Adrenal gland (tissue), 9 donors: ENCODE measurements at regions not wholly inside any gene's neighbourhood (a gene's known extent, or its start where the extent isn't known, plus 50 kb on each side); places are given as distances from the start of the nearest gene placed in this dataset.

Experiments
- DNase-seq, 7 donors: peaks; one replicate each; pipeline ENCODE4 v3.0.0-alpha.2; 2019 to 2020
- H3K27ac ChIP-seq, 5 donors: fragments of 200-600 bp; sonication (generic) in 4 of 5; 1 replicate in 3 of 5; 2 replicates in 2 of 5; pipeline versions ENCODE4 v1.5.1 to v1.8.0; 2016 to 2020; ENCODE audit warnings: mild to moderate bottlenecking in 1 of 5
- H3K27me3 ChIP-seq: fragments of 200-600 bp; 2 replicates; pipeline ENCODE4 v1.8.0; 2021
- H3K36me3 ChIP-seq, 2 donors: fragments of 200-600 bp; replicated peaks in 1 of 2; 1 replicate in 1 of 2; 2 replicates in 1 of 2; pipeline versions ENCODE4 v1.5.1 to v1.8.0; 2018 to 2022
- H3K4me1 ChIP-seq, 2 donors: fragments of 200-600 bp; replicated peaks in 1 of 2; 1 replicate in 1 of 2; 2 replicates in 1 of 2; pipeline versions ENCODE4 v1.5.1 to v1.8.0; 2018 to 2021
- H3K4me3 ChIP-seq, 4 donors: fragments of 200-600 bp; sonication (generic) in 3 of 4; one replicate each; pipeline ENCODE4 v1.5.1; 2016 to 2018
- H3K9me3 ChIP-seq, 3 donors: fragments of 200-600 bp; sonication (generic) in 1 of 3; replicated peaks in 1 of 3; 1 replicate in 2 of 3; 2 replicates in 1 of 3; pipeline versions ENCODE4 v1.5.1 to v1.8.0; 2016 to 2021
- POLR2A ChIP-seq, 2 donors: fragments of 450-650 bp; IDR thresholded peaks; one replicate each; pipeline ENCODE4 v1.6.1; 2017; ENCODE audit warnings: antibody characterized with exemption in 2 of 2, mild to moderate bottlenecking in 2 of 2, moderate library complexity in 1 of 2
- WGBS, 4 donors: extraction: QIAGEN DNeasy Blood & Tissue Kit in 2 of 4; methylation state at CpG; one replicate each; pipeline versions ENCODE4 v1.1.5 to v1.1.7; 2013 to 2017; 5-methylcytosine and 5-hydroxymethylcytosine counted together
- intact Hi-C, 2 donors: fragments of 100-400 bp; cut with DNase I; formaldehyde crosslinking; loops; one replicate each; pipeline versions ENCODE4 v1.14.1 to v1.15.0; 2022 to 2023
- TF ChIP-seq, protein P1 (sequence below), 6 experiments: fragments of 450-650 bp in 4 of 6; fragments of 200-600 bp in 2 of 6; sonication (generic) in 1 of 6; IDR thresholded peaks; 1 replicate in 5 of 6; 2 replicates in 1 of 6; pipeline versions ENCODE4 v1.5.1 to v1.8.0; 2016 to 2021; ENCODE audit warnings: antibody characterized with exemption in 6 of 6, mild to moderate bottlenecking in 2 of 6, moderate library complexity in 1 of 6
- donor health status: healthy with polysubstance abuse.
- donor health status: Bipolar disorder and iron deficiency.
- donor health status: DM: yes; HTN: yes; CAD: no.
- donor health status: DM: no; HTN: no; CAD: no.
- donor health status: DM: no; HTN: no; CAD: no.

GRCh38 chr5:89418407-89419085 lies 535.6 kb upstream of the MEF2C start:
- Histone ChIP-seq H3K27ac (no peak overlapping the region), H3K36me3 (no peaks in the 10 kb centered on the region), H3K9me3 (no peaks in the 10 kb centered on the region), H3K4me1 (no peaks in the 10 kb centered on the region), H3K27me3 (no peaks in the 10 kb centered on the region), H3K4me3 (no peak overlapping the region)
- DNase-seq: no peak
- intact Hi-C loops: no loop called here
- WGBS, 4 donors: 63 to 72% (median 69%) methylated on average over 3 of the region's 3 CpGs
- TF ChIP-seq, protein P1, sequence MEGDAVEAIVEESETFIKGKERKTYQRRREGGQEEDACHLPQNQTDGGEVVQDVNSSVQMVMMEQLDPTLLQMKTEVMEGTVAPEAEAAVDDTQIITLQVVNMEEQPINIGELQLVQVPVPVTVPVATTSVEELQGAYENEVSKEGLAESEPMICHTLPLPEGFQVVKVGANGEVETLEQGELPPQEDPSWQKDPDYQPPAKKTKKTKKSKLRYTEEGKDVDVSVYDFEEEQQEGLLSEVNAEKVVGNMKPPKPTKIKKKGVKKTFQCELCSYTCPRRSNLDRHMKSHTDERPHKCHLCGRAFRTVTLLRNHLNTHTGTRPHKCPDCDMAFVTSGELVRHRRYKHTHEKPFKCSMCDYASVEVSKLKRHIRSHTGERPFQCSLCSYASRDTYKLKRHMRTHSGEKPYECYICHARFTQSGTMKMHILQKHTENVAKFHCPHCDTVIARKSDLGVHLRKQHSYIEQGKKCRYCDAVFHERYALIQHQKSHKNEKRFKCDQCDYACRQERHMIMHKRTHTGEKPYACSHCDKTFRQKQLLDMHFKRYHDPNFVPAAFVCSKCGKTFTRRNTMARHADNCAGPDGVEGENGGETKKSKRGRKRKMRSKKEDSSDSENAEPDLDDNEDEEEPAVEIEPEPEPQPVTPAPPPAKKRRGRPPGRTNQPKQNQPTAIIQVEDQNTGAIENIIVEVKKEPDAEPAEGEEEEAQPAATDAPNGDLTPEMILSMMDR (IDR thresholded peaks at IDR 0.05): no peak
- no peak for TF ChIP-seq POLR2A (IDR thresholded peaks at IDR 0.05)

GRCh38 chr5:89417990-89418389 lies 535.0 kb upstream of the MEF2C start:
- H3K27me3 ChIP-seq: no peaks in the 10 kb centered on the region
- H3K4me3 ChIP-seq: no peak overlapping the region
- no peaks in the 10 kb centered on the region for H3K36me3 ChIP-seq
- DNase-seq: no peak
- no peaks in the 10 kb centered on the region for H3K9me3 ChIP-seq
- H3K4me1 ChIP-seq: no peaks in the 10 kb centered on the region
- H3K27ac ChIP-seq: no peak overlapping the region
- TF ChIP-seq, protein P1 (IDR thresholded peaks at IDR 0.05): no peak
- no peak for TF ChIP-seq POLR2A (IDR thresholded peaks at IDR 0.05)
- 72 to 100% (median 95%) methylated on average over 2 of the region's 2 CpGs for WGBS, 4 donors
- intact Hi-C loops: no loop called here

DNA sequence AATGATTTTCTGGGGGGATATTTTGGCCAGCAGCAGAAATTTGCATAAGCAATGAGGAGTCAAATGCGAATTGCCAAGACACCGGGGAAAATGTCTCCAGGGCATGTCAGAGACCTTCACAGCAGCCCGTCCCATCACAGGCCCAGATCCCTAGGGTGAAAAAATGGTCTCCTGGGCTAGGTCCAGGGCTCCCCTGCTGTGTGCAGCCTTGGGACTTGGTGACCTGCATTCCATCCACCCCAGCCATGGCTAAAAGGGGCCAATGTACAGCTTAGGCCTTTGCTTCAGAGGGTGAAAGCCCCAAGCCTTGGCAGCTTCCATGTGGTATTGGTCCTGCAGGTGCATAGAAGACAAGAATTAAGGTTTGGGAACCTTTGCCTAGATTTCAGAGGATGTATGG lies 534.5 kb upstream of the MEF2C start:
- H3K4me3 ChIP-seq: no peak overlapping the region
- WGBS, 4 donors: 89 to 94% (median 93%) methylated on average over 2 to 3 of the region's 3 CpGs
- intact Hi-C loops: no loop called here
- no peak for TF ChIP-seq POLR2A (IDR thresholded peaks at IDR 0.05)
- TF ChIP-seq, protein P1 (IDR thresholded peaks at IDR 0.05): no peak
- no peak for DNase-seq
- no peaks in the 10 kb centered on the region for H3K27me3 ChIP-seq
- no peaks in the 10 kb centered on the region for H3K4me1 ChIP-seq
- no peaks in the 10 kb centered on the region for H3K36me3 ChIP-seq
- no peak overlapping the region for H3K27ac ChIP-seq
- H3K9me3 ChIP-seq: no peaks in the 10 kb centered on the region

GRCh38 chr5:89411891-89412290 lies 528.9 kb upstream of the MEF2C start:
- 77 to 86% (median 82%) methylated on average over 2 of the region's 2 CpGs for WGBS, 4 donors
- no peaks in the 10 kb centered on the region for H3K9me3 ChIP-seq
- H3K27ac ChIP-seq: no peak overlapping the region
- no peak for DNase-seq
- H3K27me3 ChIP-seq: no peaks in the 10 kb centered on the region
- H3K36me3 ChIP-seq: no peaks in the 10 kb centered on the region
- no peak overlapping the region for H3K4me3 ChIP-seq
- intact Hi-C loops: no loop called here
- H3K4me1 ChIP-seq: no peaks in the 10 kb centered on the region
- TF ChIP-seq POLR2A (IDR thresholded peaks at IDR 0.05): no peak
- TF ChIP-seq, protein P1 (IDR thresholded peaks at IDR 0.05): no peak
